ENCODE measurements at regions not wholly inside any gene's neighbourhood (a gene's known extent, or its start where the extent isn't known, plus 50 kb on each side); places are given as distances from the start of the nearest gene placed in this dataset.

DNA sequence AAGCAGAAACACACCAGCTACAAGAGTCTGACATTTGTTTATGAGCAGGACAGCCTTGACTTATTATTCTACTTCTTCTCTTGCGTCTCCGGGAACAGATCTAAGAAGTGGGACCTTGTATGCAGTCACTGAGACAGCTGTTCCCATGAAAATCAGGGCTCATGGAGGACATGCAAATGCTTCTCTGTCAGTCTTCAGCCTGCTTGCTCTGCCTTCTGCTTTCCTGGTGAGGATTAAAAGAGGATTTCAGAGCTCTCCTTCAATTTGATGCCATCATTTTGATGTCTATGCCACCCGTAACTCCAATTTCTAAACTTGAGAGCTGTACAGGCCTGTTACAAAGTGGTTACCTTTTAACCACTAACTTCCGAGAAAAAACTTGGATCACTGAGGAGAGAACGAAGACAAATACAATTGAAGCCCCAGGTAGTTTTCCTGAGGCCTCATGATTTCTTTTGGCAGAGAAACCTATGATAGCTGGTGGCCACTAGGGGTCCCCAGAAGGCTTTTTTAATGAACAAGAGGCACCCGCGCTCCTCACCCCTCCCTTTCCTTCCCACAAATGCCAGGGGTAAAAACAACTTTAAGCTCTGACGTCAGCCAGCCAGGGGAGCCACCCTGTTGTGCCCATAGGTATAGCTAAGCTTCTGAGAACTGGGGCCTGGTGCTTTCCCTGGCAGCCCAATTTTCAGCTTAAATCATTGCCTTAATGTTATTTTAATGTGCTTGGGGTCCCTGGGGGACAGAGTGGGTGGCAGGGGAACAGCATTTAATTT lies 97.0 kb downstream of the DDIT4L start:
- Histone ChIP-seq H3K4me2 (ENCODE audit: low read depth, low read length) (peak overlapping the region; percentile 39; the same call in 1 of the 2 replicates), H3K9ac (ENCODE audit: low read length) (peak overlapping the region; percentile 22; the same call in 1 of the 2 replicates), H3K36me3 (replicated peaks; ENCODE audit: insufficient read depth, low read length) (no peaks in the 10 kb centered on the region), H3K9me2 (replicated peaks; ENCODE audit: insufficient read depth, low read length) (no peaks in the 10 kb centered on the region), H3F3A (ENCODE audit: insufficient read depth, low read length) (no peaks in the 10 kb centered on the region), H3K9me3 (replicated peaks; ENCODE audit: insufficient read depth, low read length) (no peaks in the 10 kb centered on the region), H3K4me1 (ENCODE audit: low read length) (peaks cover 16% of the 10 kb centered on the region), H3K79me2 (ENCODE audit: low read length) (no peaks in the 10 kb centered on the region), H3K27me3 (replicated peaks; ENCODE audit: insufficient read depth, low read length) (no peaks in the 10 kb centered on the region), H2AFZ (ENCODE audit: low read length) (peak overlapping the region; percentile 59), H3K27ac (ENCODE audit: low read length) (no peak overlapping the region; the same call in 1 of the 2 replicates), H3K4me3 (ENCODE audit: low read length) (no peak overlapping the region), H4K20me1 (ENCODE audit: insufficient read depth, low read length) (no peaks in the 10 kb centered on the region)
- DNase-seq = peak; percentile 95
- TF ChIP-seq EZH2phosphoT487 (IDR thresholded peaks at IDR 0.05; ENCODE audit: low read length) (no peak), EZH2 (optimal IDR thresholded peaks at IDR 0.05; ENCODE audit: low read depth, low read length) (no peak)
- TF ChIP-seq, protein P1, sequence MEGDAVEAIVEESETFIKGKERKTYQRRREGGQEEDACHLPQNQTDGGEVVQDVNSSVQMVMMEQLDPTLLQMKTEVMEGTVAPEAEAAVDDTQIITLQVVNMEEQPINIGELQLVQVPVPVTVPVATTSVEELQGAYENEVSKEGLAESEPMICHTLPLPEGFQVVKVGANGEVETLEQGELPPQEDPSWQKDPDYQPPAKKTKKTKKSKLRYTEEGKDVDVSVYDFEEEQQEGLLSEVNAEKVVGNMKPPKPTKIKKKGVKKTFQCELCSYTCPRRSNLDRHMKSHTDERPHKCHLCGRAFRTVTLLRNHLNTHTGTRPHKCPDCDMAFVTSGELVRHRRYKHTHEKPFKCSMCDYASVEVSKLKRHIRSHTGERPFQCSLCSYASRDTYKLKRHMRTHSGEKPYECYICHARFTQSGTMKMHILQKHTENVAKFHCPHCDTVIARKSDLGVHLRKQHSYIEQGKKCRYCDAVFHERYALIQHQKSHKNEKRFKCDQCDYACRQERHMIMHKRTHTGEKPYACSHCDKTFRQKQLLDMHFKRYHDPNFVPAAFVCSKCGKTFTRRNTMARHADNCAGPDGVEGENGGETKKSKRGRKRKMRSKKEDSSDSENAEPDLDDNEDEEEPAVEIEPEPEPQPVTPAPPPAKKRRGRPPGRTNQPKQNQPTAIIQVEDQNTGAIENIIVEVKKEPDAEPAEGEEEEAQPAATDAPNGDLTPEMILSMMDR (IDR thresholded peaks at IDR 0.05; ENCODE audit: low read length) = peak; percentile 81

DNA sequence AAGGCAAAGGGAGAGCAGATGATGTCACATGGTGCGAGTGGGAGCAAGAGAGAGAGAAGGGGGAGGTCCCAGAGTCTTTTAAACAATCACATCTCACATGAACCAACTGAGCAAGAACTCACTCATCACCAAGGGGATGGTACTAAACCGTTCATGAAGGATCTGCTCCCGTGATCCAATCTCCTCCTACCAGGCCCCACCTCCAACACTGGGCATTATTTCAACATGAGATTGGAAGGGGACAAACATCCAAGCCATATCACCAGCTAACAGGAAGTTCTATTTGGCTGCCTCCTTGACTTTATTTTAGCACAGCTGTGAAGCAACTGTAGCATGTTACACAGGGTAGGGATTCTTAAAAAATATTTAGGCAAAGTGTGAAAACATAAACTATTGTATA lies 102.5 kb downstream of the DDIT4L start:
- DNase-seq = no peak
- Histone ChIP-seq H3K36me3 (replicated peaks; ENCODE audit: insufficient read depth, low read length) (no peaks in the 10 kb centered on the region), H4K20me1 (ENCODE audit: insufficient read depth, low read length) (no peaks in the 10 kb centered on the region), H3K79me2 (ENCODE audit: low read length) (no peaks in the 10 kb centered on the region), H3K4me2 (ENCODE audit: low read depth, low read length) (no peak overlapping the region), H3K4me1 (ENCODE audit: low read length) (no peaks in the 10 kb centered on the region), H3F3A (ENCODE audit: insufficient read depth, low read length) (no peaks in the 10 kb centered on the region), H2AFZ (ENCODE audit: low read length) (no peak overlapping the region), H3K4me3 (ENCODE audit: low read length) (no peak overlapping the region), H3K9me2 (replicated peaks; ENCODE audit: insufficient read depth, low read length) (no peaks in the 10 kb centered on the region), H3K9ac (ENCODE audit: low read length) (no peak overlapping the region), H3K9me3 (replicated peaks; ENCODE audit: insufficient read depth, low read length) (no peaks in the 10 kb centered on the region), H3K27ac (ENCODE audit: low read length) (no peak overlapping the region), H3K27me3 (replicated peaks; ENCODE audit: insufficient read depth, low read length) (no peaks in the 10 kb centered on the region)
- no peak for TF ChIP-seq EZH2phosphoT487 (IDR thresholded peaks at IDR 0.05; ENCODE audit: low read length)
- TF ChIP-seq EZH2 (optimal IDR thresholded peaks at IDR 0.05; ENCODE audit: low read depth, low read length) = no peak

DNA sequence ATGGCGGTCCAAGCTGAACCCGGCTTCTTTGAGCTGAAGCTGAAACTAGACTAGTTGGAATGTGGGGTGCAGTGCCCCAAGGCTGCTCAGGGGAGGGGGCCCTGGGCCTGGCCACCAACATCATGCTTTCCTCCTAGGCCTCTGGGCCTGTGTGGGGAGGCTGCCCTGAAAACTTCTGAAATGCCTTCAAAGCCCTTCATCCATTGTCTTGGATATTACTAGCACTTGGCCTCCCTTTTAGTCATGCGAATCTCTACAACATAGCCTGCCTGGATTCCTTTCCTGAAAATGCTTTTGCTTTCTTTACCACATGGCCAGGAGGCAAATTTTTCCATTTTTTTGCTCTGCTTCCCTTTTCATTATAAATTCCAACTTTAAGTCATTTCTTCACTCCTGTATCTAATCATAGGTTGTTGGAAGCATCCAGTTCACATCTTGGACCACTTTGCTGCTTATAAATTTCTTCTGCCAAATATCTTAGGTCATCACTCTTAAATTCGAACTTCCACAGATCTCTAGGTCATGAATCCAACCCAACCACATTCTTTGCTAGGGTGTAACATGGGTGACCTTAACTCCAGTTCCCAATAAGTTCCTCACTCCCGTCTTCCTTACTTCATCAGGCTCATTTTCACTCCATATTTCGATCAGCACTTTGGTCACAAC lies 103.4 kb downstream of the DDIT4L start:
- no peaks in the 10 kb centered on the region for H3K79me2 ChIP-seq (ENCODE audit: low read length)
- TF ChIP-seq EZH2phosphoT487 (IDR thresholded peaks at IDR 0.05; ENCODE audit: low read length) (no peak), EZH2 (optimal IDR thresholded peaks at IDR 0.05; ENCODE audit: low read depth, low read length) (no peak)
- TF ChIP-seq, protein P1 (IDR thresholded peaks at IDR 0.05; ENCODE audit: low read length) = no peak
- no peaks in the 10 kb centered on the region for H3K36me3 ChIP-seq (replicated peaks; ENCODE audit: insufficient read depth, low read length)
- no peak overlapping the region for H3K27ac ChIP-seq (ENCODE audit: low read length)
- H3K27me3 ChIP-seq (replicated peaks; ENCODE audit: insufficient read depth, low read length) = no peaks in the 10 kb centered on the region
- H3K4me2 ChIP-seq (ENCODE audit: low read depth, low read length) = no peak overlapping the region
- no peak overlapping the region for H2AFZ ChIP-seq (ENCODE audit: low read length)
- DNase-seq = no peak
- H3K9ac ChIP-seq (ENCODE audit: low read length) = no peak overlapping the region
- H3K4me3 ChIP-seq (ENCODE audit: low read length) = no peak overlapping the region
- no peaks in the 10 kb centered on the region for H3F3A ChIP-seq (ENCODE audit: insufficient read depth, low read length)
- H3K9me2 ChIP-seq (replicated peaks; ENCODE audit: insufficient read depth, low read length) = no peaks in the 10 kb centered on the region
- H3K4me1 ChIP-seq (ENCODE audit: low read length) = no peaks in the 10 kb centered on the region
- no peaks in the 10 kb centered on the region for H3K9me3 ChIP-seq (replicated peaks; ENCODE audit: insufficient read depth, low read length)
- no peaks in the 10 kb centered on the region for H4K20me1 ChIP-seq (ENCODE audit: insufficient read depth, low read length)
